ENCODE measurements at regions not wholly inside any gene's neighbourhood (a gene's known extent, or its start where the extent isn't known, plus 50 kb on each side); places are given as distances from the start of the nearest gene placed in this dataset.

DNA sequence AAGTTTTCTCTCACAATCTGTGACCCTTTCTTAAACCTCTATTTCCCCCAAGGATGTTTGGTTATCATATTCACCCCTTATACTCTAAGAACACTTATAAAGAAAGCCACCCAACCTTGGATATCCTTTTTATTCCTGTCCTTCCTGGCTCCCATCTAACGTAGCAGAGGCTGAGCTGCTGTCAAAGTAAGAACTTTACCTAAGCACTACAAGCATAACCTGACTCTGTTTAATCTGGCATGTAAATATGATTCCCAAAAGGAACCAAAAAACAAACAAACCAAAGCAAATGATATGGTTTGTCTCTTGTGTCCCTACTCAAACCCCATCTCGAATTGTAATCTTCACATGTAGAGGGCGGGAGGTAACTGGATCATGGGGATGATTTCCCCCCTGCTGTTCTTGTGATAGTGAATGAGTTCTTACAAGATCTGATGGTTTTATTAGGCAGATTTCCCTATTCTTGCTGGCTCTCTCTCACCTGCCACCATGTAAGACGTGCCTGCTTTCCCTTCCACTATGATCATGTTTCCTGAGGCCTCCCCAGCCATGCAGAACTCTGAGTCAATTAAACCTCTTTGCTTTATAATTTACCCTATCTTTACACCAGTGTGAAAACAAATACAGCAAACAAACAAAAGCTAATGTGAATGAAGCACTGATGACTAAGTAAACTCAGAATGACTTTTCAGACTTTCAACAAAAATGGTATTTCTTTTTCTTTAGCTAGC is 72.7 kb upstream of the SPOPL start:
- TF ChIP-seq CTCF (IDR thresholded peaks at IDR 0.05) (no peak), POLR2A (IDR thresholded peaks at IDR 0.05) (no peak)

Measured in breast epithelium (tissue), 3 donors.